ENCODE measurements at regions not wholly inside any gene's neighbourhood (a gene's known extent, or its start where the extent isn't known, plus 50 kb on each side); places are given as distances from the start of the nearest gene placed in this dataset.

- WGBS, result 14% methylated on average over 1 of the region's 1 CpG
- DNase-seq (ENCODE audit: low spot score), result no peak
- Histone ChIP-seq H3K27ac (no peak overlapping the region), H3K9me3 (no peaks in the 10 kb centered on the region), H3K4me3 (no peak overlapping the region), H3K27me3 (replicated peaks; ENCODE audit: insufficient read depth) (no peaks in the 10 kb centered on the region), H3K36me3 (no peaks in the 10 kb centered on the region), H3K4me1 (replicated peaks) (no peaks in the 10 kb centered on the region)
- intact Hi-C loops (cut with DNase I), result no loop called here
- no peak for TF ChIP-seq POLR2AphosphoS5 (IDR thresholded peaks at IDR 0.05)
These were observed 240.2 kb downstream of the SEC16B start for GRCh38 chr1:177729646-177730045.

GRCh38 chr1:177723533-177723932 is 246.3 kb downstream of the SEC16B start:
- no peaks in the 10 kb centered on the region for H3K36me3 ChIP-seq
- TF ChIP-seq CTCF (IDR thresholded peaks at IDR 0.05) (no peak), POLR2AphosphoS5 (IDR thresholded peaks at IDR 0.05) (no peak), POLR2A (IDR thresholded peaks at IDR 0.05) (no peak)
- H3K9me3 ChIP-seq, result no peaks in the 10 kb centered on the region

GRCh38 chr1:177710696-177711620 is 258.9 kb downstream of the SEC16B start:
- Histone ChIP-seq H3K4me1 (replicated peaks) (no peaks in the 10 kb centered on the region), H3K36me3 (no peaks in the 10 kb centered on the region), H3K27me3 (replicated peaks; ENCODE audit: insufficient read depth) (peaks cover 14% of the 10 kb centered on the region), H3K27ac (no peak overlapping the region), H3K4me3 (no peak overlapping the region), H3K9me3 (no peaks in the 10 kb centered on the region)
- intact Hi-C loops (cut with DNase I), result no loop called here
- no peak for DNase-seq (ENCODE audit: low spot score)
- WGBS, result 65% methylated on average over 17 of the region's 17 CpGs
- no peak for TF ChIP-seq POLR2AphosphoS5 (IDR thresholded peaks at IDR 0.05)
- TF ChIP-seq CTCF (IDR thresholded peaks at IDR 0.05), result no peak
- TF ChIP-seq POLR2A (IDR thresholded peaks at IDR 0.05), result no peak

More at GRCh38 chr1:177723533-177723932, 246.3 kb downstream of the SEC16B start:
- no peaks in the 10 kb centered on the region for H3K27me3 ChIP-seq (replicated peaks; ENCODE audit: insufficient read depth)
- H3K27ac ChIP-seq, result no peak overlapping the region
- no peak overlapping the region for H3K4me3 ChIP-seq
- intact Hi-C loops (cut with DNase I), result no loop called here
- DNase-seq (ENCODE audit: low spot score), result no peak
- no peaks in the 10 kb centered on the region for H3K4me1 ChIP-seq (replicated peaks)

- no peak for TF ChIP-seq CTCF (IDR thresholded peaks at IDR 0.05)
- no peak for TF ChIP-seq POLR2AphosphoS5 (IDR thresholded peaks at IDR 0.05)
- no peak for TF ChIP-seq POLR2A (IDR thresholded peaks at IDR 0.05)
- no peaks in the 10 kb centered on the region for H3K4me1 ChIP-seq (replicated peaks)
- H3K9me3 ChIP-seq, result no peaks in the 10 kb centered on the region
- intact Hi-C loops (cut with DNase I), result no loop called here
- no peak overlapping the region for H3K4me3 ChIP-seq
- H3K36me3 ChIP-seq, result no peaks in the 10 kb centered on the region
- 85% methylated on average over 5 of the region's 5 CpGs for WGBS
- DNase-seq (ENCODE audit: low spot score), result no peak
- H3K27me3 ChIP-seq (replicated peaks; ENCODE audit: insufficient read depth), result peaks cover 17% of the 10 kb centered on the region
- H3K27ac ChIP-seq, result no peak overlapping the region
These were observed 261.5 kb downstream of the SEC16B start for GRCh38 chr1:177708406-177708805.

- Histone ChIP-seq H3K27me3 (replicated peaks; ENCODE audit: insufficient read depth) (peaks cover 13% of the 10 kb centered on the region), H3K9me3 (no peaks in the 10 kb centered on the region), H3K4me3 (no peak overlapping the region), H3K4me1 (replicated peaks) (no peaks in the 10 kb centered on the region), H3K27ac (no peak overlapping the region), H3K36me3 (no peaks in the 10 kb centered on the region)
- DNase-seq (ENCODE audit: low spot score), result no peak
- intact Hi-C loops (cut with DNase I), result no loop called here
- 84% methylated on average over 4 of the region's 4 CpGs for WGBS
- TF ChIP-seq CTCF (IDR thresholded peaks at IDR 0.05) (no peak), POLR2A (IDR thresholded peaks at IDR 0.05) (no peak), POLR2AphosphoS5 (IDR thresholded peaks at IDR 0.05) (no peak)
These were observed 262.9 kb downstream of the SEC16B start for GRCh38 chr1:177706977-177707376.
